GM18868 (cell line): ENCODE measurements at regions not wholly inside any gene's neighbourhood (a gene's known extent, or its start where the extent isn't known, plus 50 kb on each side); places are given as distances from the start of the nearest gene placed in this dataset.

Source experiments
- ATAC-seq: cut with Tn5 transposase; IDR thresholded peaks from one replicate; pipeline ENCODE4 v1.9.1; 2021; ENCODE audit warnings: mild to moderate bottlenecking, moderate library complexity; ENCODE audit not compliant: unreplicated experiment

DNA sequence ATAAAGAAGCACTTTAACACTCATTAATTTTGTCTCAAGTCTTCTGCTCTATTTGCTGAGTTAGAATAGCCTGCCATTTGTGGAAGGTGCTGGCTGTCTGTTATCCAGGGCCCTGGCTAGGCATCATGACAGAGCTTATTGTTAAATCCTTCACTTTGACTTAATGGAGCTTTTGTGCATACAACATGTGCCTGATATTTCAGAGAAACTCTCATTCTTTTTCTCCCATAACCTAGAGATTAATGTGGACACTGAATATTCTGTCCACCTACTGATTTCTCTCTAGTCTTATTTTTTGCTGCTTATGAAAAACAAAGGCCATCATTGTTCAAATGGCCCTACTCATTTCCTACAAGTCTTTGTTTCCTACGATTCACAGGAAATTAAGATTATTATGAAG lies 383.1 kb upstream of the HTR2A start:
- no peak for ATAC-seq

DNA sequence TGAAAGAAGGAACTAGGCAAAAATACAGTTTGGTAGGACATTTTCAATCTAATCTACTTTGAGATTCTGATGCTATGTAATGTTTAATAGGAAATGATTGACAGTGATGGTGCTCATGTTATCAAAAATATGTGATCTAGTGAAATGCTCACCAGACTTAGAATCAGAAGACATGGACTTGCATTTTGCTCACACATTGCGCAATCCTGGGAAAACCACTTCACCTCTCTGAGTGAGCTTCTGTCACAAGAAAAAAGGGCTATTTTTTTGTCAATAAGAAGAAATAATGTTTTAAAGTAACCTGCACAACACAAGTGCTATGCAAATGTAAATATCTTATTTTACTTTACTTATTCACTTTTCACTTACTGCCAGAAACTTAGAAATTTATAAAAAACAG lies 380.9 kb upstream of the HTR2A start:
- no peak for ATAC-seq

DNA sequence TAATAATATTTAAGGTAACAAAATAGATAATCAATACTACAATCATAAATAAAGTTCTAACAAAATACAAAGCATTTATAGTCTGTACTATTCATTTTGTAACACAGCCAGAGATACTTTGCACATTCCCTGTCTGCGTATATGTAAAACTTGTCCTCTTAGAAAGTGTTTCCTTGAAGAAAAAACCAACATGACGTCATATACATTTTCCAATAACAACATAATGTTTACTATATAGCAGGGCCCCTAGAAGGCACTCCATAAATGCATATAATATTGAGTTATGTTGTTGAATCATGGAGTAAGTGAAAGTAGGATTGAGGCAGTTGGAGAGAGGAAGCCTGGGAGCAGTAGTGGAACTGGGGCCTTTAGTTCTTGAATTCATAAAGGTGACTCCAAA lies 371.4 kb upstream of the HTR2A start:
- no peak for ATAC-seq

DNA sequence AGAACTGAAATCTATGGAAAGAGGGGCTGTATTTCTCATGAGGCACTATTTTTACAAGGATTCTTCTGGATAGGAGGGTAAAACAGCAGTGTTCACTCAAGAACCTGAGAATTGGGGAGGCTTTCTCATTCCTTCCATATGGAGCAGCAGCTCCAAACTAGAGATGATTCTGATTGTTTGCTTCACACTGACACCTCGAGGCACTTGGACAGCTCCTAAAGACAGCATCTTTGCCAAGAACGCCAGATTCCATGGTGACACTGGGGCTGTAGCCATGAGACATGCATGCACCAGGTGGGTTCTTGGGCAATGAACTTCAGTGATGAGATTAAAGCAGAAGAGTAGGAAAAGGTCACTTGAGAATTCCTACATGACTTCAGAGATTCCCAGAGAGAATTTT lies 361.5 kb upstream of the HTR2A start:
- ATAC-seq = no peak

DNA sequence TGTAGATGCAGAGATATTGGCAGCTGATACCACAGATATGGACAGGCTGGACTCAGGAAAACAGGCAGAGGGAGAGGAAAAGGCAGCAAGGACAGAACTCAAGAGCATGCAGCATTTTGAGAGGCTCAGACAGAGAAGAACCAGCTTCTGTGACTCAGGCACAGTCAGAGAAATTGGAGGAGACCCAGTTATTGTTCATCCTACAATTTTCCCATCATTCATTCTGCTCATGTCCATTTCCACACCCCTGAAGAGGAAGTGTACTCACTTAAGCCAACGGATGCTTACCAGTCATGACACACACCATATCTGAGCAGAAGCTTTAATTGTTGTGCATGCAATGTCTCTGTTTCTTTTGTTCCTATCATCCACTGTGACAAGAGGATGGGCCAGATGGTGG lies 359.8 kb upstream of the HTR2A start:
- ATAC-seq = no peak

DNA sequence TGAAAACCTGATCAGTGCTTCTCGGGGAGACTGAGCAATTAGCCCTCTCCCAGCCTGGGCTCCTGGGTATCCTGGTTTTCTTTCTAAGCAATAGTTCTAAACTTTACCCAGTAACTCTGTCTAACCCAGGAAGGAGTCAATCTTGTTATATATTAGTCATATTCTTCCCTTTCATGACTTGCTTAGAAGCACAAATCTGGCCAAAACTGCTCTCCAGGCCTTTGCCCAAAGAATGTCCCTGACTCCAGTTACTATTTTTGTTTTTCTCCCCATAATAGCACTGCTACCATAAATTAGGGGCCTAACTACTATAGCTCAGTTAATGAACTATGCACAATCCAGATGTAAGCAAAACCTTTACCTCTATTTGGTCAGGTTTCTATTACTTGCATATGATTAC lies 355.8 kb upstream of the HTR2A start:
- ATAC-seq = no peak

DNA sequence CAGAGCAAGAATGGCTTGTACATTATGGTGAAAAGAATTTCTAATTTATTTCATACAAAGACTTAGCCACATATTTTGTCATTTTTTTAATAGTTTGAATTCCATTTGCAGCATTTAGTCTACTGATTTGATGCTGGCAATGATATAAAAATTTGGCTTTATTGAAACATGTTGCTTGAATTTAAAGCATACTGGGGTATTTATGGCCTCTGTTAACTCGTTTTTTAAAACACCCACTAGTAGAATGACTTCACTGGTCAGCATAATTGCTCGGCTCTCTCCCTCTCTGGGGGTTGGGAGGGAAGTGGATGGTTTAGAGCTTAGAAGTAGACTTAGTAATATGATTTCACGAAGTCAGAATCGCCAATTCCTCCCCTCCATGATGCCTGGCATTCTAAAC lies 354.9 kb upstream of the HTR2A start:
- no peak for ATAC-seq

DNA sequence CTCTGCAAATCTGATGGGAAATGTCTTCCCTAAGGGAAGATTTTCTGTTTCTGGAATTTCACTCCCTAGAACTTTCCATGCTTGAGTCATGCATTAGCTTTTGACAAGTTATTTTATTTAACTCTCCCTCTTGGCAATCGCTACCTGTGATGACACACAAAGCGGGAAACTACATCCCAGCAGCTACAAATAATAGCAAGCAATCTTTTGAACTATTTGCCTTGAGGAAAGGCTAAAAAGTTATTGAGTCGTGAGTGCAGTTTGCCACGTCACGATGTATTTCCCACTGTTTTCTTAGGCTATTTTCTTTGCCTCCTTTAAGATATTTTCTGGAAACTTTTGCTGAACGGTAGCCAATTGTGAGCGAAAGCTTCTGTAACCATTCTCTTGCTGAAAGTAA lies 353.3 kb upstream of the HTR2A start:
- ATAC-seq = no peak

DNA sequence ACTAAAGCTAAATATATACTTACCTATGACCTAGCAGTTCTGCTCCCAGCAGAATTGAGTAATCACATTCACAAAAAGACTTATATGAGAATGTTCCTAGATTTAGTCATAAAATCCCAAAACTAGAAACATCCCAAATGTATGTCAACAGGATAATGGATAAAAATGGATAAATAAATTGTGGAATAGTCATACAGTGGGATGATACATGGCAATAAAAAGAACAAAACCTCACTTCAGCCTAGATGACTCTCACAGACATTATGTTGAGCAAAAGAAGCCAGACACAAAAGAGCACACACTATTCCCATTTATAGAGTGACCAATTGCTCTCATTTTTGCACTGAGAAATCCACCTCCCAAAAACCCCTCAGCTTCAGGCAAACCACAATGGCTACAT lies 352.4 kb upstream of the HTR2A start:
- no peak for ATAC-seq

DNA sequence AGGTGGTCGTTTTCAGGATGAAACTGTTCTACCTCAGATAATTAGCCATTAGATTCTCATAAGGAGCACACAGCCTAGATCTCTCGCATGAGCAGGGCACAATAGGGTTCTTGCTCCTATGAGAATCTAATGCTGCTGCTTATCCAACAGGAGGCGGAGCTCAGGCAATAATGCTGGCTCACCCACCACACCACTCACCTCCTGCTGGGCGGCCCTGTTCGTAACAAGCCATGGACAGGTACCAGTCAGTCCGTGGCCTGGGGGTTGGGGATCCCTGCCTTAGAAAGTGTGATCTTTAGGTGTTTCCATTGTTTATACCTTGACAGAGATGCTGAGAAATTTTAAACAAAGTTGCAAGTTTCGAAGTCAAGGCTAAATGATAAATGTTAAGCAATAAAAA lies 344.6 kb upstream of the HTR2A start:
- no peak for ATAC-seq

DNA sequence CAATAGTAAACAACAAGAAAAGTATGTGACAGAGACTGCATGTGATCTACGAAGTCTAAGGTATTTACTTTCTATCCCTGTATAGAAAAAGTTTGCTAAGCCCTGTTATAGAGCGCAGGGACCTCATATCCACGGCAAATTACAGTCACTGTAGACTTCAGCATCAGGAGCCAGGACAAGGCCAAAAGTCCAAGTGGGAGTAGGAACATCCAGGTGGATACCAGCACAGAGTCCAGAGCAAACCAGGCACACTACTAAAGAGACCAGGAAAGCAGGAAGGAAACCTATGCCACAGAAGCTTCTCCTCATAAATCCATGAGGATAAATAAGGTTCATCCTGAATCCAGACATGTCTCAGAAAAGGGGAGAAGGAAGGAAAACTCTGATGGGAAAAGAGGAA lies 342.2 kb upstream of the HTR2A start:
- ATAC-seq = no peak

DNA sequence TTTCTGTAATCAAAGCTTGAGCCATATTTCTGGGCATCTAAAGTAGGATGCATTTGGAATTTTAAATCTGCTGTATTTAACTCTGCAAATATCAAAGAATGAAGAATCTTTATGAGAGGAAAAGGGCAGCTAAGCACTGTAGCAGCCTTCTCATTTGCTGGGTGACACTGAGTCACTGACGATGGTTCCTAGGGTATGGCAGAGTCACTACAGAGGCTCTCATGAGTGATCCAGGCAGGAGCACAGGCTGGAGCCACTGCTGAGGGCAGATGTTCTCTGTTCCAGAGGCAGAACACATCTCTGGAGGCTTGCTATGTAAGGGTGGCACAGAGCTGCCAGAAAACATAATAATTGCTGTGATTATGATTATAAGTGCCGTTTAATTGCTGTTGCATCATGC lies 340.7 kb upstream of the HTR2A start:
- no peak for ATAC-seq

DNA sequence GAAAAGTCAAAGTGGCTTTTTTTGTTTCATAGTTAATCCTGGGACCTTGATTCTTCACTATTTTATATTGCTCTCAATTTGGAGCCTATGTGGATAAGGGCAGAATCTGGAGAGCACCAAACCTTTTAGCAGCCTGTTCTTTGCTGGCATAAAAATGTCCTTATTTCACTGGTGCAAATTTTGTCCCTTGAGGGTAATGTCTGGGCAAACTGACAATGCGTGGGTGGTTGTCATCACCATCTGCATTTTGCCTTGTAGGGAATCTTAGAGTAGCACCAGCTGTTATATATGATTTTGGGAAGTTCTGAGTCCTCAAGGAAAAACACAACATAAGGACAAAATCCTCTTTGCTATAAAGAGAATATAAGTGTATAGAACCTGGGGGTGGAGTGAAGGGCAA lies 336.9 kb upstream of the HTR2A start:
- no peak for ATAC-seq

DNA sequence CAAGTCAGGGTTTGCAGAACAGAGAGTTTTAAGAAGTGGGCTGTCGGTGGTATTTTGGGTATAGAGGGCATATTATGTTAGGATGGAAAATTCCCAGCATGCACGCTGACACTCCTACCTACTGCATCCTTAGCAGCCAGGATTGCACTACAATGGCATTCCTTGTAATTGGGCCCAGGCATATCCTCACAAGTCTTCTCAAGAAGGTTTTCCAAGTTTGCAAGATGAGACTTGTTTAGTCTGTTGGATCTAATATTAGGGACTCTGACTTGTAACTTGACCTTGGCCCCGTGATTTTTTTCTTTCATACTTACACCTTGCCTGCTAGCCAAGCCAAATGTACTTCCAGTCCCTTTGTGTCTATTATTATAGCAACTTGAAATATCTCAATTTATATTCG lies 335.7 kb upstream of the HTR2A start:
- ATAC-seq = no peak

DNA sequence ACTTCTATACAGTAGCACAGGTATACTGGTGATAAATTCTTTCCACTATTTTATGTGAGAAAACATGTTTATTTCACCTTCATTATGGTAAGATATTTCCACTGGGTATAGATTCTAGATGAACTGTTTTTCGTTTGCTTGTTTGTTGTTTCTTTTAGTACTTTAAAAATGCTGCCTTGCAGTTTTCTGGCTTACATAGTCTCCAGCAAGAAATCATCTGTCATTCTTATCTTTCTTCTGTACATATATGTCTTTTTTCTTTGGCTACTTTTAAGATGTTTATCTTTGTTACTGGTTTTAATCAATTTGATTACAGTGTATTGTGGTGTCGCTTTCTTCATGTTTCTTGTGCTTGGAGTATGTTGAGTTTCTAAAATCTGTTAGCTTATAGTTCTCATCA lies 333.3 kb upstream of the HTR2A start:
- ATAC-seq = no peak

DNA sequence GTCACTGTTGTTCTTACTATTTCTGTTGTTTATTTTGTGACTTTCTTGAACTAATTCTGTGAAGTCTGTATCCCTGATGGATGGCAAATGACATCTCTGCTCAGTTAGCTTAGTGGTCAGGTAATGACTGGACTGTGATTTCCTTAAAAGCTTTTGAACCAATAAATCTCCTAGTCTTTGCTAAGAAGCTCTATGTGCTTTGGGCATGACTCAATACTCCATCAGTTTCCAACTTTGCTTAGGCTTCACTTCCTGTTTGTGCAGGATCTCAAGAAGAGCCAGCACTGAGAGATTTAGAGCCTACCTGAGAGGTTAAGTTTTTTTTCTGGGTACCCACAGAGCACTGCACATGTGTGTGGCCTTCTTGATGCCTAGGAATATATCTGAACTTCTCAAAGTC lies 329.7 kb upstream of the HTR2A start:
- ATAC-seq = no peak

DNA sequence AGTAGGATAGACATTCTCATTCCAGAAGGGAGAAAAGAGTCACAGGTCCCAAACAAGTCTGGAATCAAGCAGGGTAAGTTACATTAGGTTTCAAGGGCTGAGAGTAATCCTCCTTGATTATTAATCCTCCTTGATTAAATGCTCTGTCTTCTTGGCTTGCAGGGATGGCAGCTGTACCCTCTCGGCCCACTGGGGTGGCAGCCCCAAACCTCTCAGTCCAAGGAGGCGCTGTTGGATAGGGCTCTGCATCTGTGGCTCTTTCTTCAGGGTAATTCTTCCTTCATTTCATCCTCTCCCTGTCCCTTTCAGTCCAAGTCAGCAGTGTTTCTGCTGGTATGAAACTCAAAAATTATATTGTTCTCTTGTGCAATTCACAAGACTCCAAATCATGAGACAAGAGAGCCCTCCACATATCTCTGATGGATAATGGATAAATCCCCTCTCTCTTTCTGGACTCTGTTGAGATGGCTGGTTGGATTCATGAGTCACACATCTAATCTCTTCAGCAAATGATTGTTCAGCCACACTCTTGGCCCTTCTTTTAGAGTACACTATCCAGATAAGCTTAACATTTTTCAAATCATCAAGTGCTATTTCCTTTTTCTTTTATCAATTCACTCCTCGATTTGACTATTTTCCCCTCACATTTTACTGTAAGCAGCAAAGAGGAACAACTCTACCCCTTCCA lies 323.7 kb upstream of the HTR2A start:
- ATAC-seq = no peak

DNA sequence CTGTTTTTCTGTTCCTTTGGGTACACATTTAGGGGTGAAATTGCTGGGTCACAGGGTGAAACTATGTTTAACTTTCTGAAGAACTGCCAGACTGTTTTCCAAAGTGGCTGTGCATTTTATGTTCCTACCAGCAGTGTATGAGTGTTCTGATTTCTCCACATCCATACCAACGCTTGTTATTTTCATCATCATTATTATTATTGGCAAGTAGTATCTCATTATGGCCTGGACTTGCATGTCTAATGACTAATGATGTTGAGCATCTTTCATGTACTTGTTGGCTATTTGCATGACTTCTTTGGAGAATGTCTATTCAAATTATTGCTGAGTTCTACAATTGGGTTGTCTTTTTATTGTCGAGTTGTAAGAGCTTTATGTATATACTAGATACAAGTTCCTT lies 321.8 kb upstream of the HTR2A start:
- no peak for ATAC-seq

DNA sequence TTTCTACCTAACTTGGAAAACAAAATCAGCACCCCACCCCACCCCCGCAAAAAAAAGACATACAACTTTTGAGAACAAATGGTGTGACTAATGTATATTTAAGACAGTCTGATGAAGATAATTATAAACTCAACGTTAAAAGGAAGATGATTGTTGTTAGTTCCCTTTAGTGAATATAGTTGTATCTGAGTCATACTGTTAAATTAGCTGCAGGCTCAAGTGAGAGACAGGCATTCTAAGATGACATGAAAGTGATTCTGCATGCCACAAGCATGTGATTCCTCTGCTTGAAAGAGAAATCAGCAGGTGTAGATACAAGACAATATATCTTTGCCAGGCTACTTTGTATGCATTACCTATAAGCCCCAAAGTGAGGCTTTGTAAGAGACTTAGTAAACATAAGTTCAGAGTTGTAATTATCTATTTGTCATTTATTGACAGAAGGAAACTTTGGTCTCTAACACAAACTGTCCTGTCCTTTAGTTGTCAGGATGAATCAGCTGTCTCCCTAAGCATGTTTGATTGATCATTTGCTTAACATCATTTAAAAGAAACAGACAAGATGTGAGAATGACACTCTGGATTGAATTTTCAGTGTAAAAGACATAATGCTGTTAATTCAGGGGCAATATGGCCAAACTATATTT lies 319.4 kb upstream of the HTR2A start:
- ATAC-seq = peak; percentile 73

DNA sequence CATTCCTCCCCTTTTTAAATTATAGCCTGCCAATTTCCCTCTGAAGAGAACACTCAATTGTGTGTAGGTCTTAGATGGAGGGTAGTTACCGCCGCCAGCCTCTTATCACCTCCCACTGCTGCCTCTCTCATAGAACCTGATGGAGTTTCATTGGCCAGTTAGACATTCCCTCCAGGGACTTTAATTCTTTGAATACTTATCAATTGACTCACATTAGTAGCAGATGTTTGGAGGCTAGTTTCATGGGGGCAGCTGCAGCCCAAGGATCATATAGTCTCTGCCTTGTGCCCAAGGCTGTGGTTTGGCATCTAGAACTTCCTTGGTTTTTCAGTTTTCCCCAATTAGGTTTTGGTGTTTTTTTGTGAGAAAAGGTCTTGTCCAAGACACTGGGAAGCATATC lies 318.9 kb upstream of the HTR2A start:
- no peak for ATAC-seq

DNA sequence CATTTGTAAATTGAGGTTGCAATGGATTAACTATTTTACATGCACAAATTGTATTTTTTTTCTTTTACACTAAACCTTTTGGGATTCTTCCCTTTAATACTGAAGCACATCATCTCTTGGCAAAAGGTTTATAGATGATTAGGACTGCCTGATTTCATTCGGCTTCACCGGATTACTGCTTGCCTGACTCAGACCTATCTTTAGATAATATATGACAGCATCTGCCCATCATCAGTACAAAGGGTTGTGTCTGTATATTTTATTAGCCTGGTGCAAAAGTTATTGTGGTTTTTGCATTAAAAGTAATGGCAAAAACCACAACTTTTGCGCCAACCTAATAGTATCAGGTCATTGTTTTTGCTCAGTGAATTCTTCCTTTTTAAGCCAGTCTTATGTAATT lies 316.2 kb upstream of the HTR2A start:
- ATAC-seq = no peak

DNA sequence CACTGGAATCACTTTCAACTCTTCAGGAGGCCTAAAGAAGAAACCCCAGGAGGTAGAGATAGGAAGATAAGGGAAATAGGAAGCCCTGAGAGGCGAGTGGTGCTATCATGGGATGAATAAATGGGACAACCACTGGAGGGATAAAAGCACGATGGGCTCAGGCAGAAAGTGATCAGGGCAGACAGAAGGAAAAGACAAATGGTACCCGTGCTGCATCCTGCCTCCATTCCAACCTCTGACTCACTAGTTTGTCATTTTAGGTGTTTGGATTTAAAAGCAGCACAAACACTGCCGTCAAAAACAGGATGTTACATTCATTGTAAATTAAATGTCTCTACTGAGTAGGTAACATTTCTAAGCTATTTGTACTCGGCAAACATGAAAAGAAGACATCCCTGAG lies 314.3 kb upstream of the HTR2A start:
- no peak for ATAC-seq

DNA sequence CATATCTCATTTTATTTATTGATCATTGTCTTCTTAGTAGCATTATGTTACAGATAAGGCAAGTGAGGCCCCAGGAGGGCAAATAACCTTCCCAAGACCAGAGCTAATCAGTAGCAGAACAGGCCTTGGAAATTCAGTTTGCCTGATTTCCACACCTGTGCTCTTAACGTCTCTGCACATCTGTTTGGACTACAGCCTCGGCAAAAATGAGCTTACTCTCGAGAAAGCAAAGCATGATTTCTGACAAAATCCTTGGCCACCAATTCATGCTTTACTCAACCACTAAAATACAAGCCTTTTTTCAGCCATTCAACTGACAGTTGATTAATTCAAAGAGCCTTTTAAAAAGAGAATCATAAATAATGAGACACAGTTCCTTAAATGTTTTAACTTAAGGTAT lies 309.3 kb upstream of the HTR2A start:
- no peak for ATAC-seq
